ENCODE measurements at regions not wholly inside any gene's neighbourhood (a gene's known extent, or its start where the extent isn't known, plus 50 kb on each side); places are given as distances from the start of the nearest gene placed in this dataset.

GRCh38 chr15:69574506-69574905, 121.9 kb downstream of the RPLP1 start:
- H3K9me3 ChIP-seq (ENCODE audit: control insufficient read depth, low read depth, low read length), result no peaks in the 10 kb centered on the region
- no peak overlapping the region for H3K27ac ChIP-seq (ENCODE audit: control insufficient read depth, insufficient read depth, low read length)
- H3K79me2 ChIP-seq (ENCODE audit: control insufficient read depth, insufficient read depth, low read length), result no peaks in the 10 kb centered on the region
- DNase-seq (ENCODE audit: low read depth, low spot score), result no peak
- H3K9ac ChIP-seq (ENCODE audit: control insufficient read depth, extremely low read depth, insufficient read depth, low read length), result no peak overlapping the region
- peaks cover 64% of the 10 kb centered on the region for H3K27me3 ChIP-seq (ENCODE audit: control insufficient read depth, extremely low read depth, insufficient read depth, low read length)
- dilution Hi-C loops (cut with MboI; ENCODE audit: extremely low pct_ligation_motif_present, low sequenced_read_pairs), result no loop called here
- no peak for FAIRE-seq
- no peak overlapping the region for H2AFZ ChIP-seq (ENCODE audit: control insufficient read depth, low read length)
- no peaks in the 10 kb centered on the region for H3K36me3 ChIP-seq (ENCODE audit: control insufficient read depth in 2 of 2, extremely low read depth in 1 of 2, insufficient read depth in 2 of 2, low read length in 2 of 2)
- no peak overlapping the region for H3K4me3 ChIP-seq (ENCODE audit: control insufficient read depth in 2 of 3, extremely low read depth in 1 of 3, insufficient read depth in 2 of 3, low read depth in 1 of 3, low read length in 3 of 3)
- TF ChIP-seq CTCF (optimal IDR thresholded peaks at IDR 0.05 in 1 of 3, IDR thresholded peaks at IDR 0.05 in 1 of 3, conservative IDR thresholded peaks at IDR 0.05 in 1 of 3; ENCODE audit: extremely low read depth in 1 of 3, insufficient read depth in 2 of 3, low read length in 3 of 3), result no peak
- no peak for TF ChIP-seq EZH2 (IDR thresholded peaks at IDR 0.05; ENCODE audit: low read length)
- no peak overlapping the region for H3K4me2 ChIP-seq (ENCODE audit: control insufficient read depth, extremely low read depth, insufficient read depth, low read depth, low read length)
- H4K20me1 ChIP-seq (ENCODE audit: control insufficient read depth, extremely low read depth, insufficient read depth, low read length), result no peaks in the 10 kb centered on the region
- no peaks in the 10 kb centered on the region for H3K4me1 ChIP-seq (ENCODE audit: control insufficient read depth, extremely low read depth, insufficient read depth, low read length)
- no peaks in the 10 kb centered on the region for H3K9me1 ChIP-seq (ENCODE audit: control insufficient read depth, extremely low read depth, insufficient read depth, low read length)

DNA sequence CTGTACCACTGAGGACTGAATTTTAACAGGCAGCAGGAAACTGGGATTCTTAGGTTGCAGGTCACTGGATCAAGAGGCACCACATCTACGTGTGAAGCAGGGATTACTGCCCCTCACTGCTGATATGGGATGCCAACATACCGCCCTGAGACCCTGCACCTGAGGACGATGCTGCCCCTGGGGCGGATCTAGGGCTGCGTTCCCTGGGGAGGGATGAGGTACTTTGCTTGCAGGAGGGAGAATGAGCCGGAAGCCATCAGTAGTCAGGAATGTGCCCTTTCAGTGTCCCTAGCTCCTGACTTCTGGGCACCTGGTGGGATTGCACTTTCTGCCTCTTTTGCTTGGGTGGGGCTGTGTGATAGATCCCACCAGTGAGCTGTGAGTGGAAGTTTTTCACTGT, 122.8 kb downstream of the RPLP1 start:
- no peaks in the 10 kb centered on the region for H3K4me1 ChIP-seq (ENCODE audit: control insufficient read depth, extremely low read depth, insufficient read depth, low read length)
- H3K27me3 ChIP-seq (ENCODE audit: control insufficient read depth, extremely low read depth, insufficient read depth, low read length), result peaks cover 64% of the 10 kb centered on the region
- no peak overlapping the region for H3K9ac ChIP-seq (ENCODE audit: control insufficient read depth, extremely low read depth, insufficient read depth, low read length)
- H4K20me1 ChIP-seq (ENCODE audit: control insufficient read depth, extremely low read depth, insufficient read depth, low read length), result no peaks in the 10 kb centered on the region
- DNase-seq (ENCODE audit: low read depth, low spot score) (no peak), FAIRE-seq (no peak)
- H3K9me1 ChIP-seq (ENCODE audit: control insufficient read depth, extremely low read depth, insufficient read depth, low read length), result no peaks in the 10 kb centered on the region
- H3K4me2 ChIP-seq (ENCODE audit: control insufficient read depth, extremely low read depth, insufficient read depth, low read depth, low read length), result no peak overlapping the region
- H3K27ac ChIP-seq (ENCODE audit: control insufficient read depth, insufficient read depth, low read length), result no peak overlapping the region
- no peak overlapping the region for H2AFZ ChIP-seq (ENCODE audit: control insufficient read depth, low read length)
- no peaks in the 10 kb centered on the region for H3K36me3 ChIP-seq (ENCODE audit: control insufficient read depth in 2 of 2, extremely low read depth in 1 of 2, insufficient read depth in 2 of 2, low read length in 2 of 2)
- dilution Hi-C loops (cut with MboI; ENCODE audit: extremely low pct_ligation_motif_present, low sequenced_read_pairs), result no loop called here
- H3K9me3 ChIP-seq (ENCODE audit: control insufficient read depth, low read depth, low read length), result no peaks in the 10 kb centered on the region
- H3K79me2 ChIP-seq (ENCODE audit: control insufficient read depth, insufficient read depth, low read length), result no peaks in the 10 kb centered on the region
- TF ChIP-seq EZH2 (IDR thresholded peaks at IDR 0.05; ENCODE audit: low read length), result no peak
- no peak for TF ChIP-seq CTCF (optimal IDR thresholded peaks at IDR 0.05 in 1 of 3, IDR thresholded peaks at IDR 0.05 in 1 of 3, conservative IDR thresholded peaks at IDR 0.05 in 1 of 3; ENCODE audit: extremely low read depth in 1 of 3, insufficient read depth in 2 of 3, low read length in 3 of 3)
- no peak overlapping the region for H3K4me3 ChIP-seq (ENCODE audit: control insufficient read depth in 2 of 3, extremely low read depth in 1 of 3, insufficient read depth in 2 of 3, low read depth in 1 of 3, low read length in 3 of 3)

All from keratinocyte (primary cell).